BJ (cell line): ENCODE measurements at regions not wholly inside any gene's neighbourhood (a gene's known extent, or its start where the extent isn't known, plus 50 kb on each side); places are given as distances from the start of the nearest gene placed in this dataset.

Source experiments
- CTCF ChIA-PET: fragments of 350-600 bp; formaldehyde crosslinking; extraction: SDS; loops from one replicate; lab custom pipeline; 2021; ENCODE audit warnings: antibody characterized with exemption, inconsistent platforms; lab: Yijun Ruan, JAX
- POLR2A ChIA-PET: fragments of 300-600 bp; sonication (Branson Sonifier 250); formaldehyde crosslinking; extraction: SDS; loops from one replicate; lab custom pipeline; 2021; ENCODE audit warnings: antibody characterized with exemption; lab: Charles Lee
- DNase-seq: peaks from one replicate; pipeline ENCODE4 v3.0.0-alpha.2; 2011; ENCODE audit warnings: low read depth
- H3K27me3 ChIP-seq: 2 replicates; pipeline ENCODE4 v1.6.0; 2011; ENCODE audit warnings: low read length; ENCODE audit not compliant: control insufficient read depth, insufficient read depth
- H3K36me3 ChIP-seq: 2 replicates; pipeline ENCODE4 v1.5.1; 2011; ENCODE audit warnings: low read length; ENCODE audit not compliant: control insufficient read depth, insufficient read depth
- H3K4me3 ChIP-seq: 2 replicates; pipeline ENCODE4 v1.5.1; 2011; ENCODE audit warnings: low read depth, mild to moderate bottlenecking, control low read depth, low read length
- TF ChIP-seq, protein P1 (sequence below): IDR thresholded peaks from 2 replicates; pipeline ENCODE4 v1.5.1; 2011; ENCODE audit warnings: low read depth, mild to moderate bottlenecking, control low read depth, inconsistent platforms, low read length, moderate library complexity; ENCODE audit not compliant: insufficient read depth

DNA sequence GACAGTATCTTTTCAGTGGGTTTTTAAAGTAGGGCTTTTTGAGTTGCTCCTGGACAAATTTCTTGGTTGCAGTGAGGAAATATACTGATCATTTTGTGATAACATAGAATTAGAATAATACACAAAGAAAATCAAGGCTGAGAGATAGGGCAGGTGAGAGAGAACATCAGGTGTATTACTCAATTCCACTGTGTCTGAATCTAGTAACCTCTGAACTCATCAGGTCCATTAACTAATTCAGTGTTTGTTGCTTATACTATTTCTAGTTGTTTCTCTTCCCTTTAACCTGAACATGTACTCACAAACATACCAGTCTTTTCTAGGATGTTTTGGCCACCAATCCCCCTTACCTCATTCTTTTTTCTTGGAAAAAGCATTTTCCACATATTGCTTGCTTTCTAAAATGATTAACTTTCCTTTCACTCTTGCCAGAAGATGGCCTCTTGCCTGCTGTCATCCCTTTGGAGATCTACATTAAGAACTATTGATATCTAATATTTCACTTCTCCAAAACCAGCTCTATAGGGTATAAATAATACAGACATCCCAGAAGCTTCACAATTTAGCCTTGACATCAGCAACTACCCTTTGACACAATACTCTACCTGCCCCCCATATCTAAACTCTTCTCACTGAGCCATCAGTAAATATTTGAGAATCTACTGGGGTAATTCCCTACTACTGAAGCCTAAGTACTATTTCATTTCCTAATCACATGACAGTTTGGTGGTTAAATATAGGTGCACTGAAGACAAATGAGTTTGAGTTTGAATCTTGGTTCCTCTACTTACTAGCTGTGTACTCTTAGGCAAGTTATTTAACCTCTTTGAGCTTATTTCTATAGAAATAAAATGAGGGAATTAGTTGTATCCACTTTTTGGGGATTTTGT is 470.8 kb upstream of the IGFBP7 start:
- no peak overlapping the region for H3K4me3 ChIP-seq
- DNase-seq: no peak
- ChIA-PET CTCF (no interaction called here), POLR2A (no interaction called here)
- TF ChIP-seq, protein P1, sequence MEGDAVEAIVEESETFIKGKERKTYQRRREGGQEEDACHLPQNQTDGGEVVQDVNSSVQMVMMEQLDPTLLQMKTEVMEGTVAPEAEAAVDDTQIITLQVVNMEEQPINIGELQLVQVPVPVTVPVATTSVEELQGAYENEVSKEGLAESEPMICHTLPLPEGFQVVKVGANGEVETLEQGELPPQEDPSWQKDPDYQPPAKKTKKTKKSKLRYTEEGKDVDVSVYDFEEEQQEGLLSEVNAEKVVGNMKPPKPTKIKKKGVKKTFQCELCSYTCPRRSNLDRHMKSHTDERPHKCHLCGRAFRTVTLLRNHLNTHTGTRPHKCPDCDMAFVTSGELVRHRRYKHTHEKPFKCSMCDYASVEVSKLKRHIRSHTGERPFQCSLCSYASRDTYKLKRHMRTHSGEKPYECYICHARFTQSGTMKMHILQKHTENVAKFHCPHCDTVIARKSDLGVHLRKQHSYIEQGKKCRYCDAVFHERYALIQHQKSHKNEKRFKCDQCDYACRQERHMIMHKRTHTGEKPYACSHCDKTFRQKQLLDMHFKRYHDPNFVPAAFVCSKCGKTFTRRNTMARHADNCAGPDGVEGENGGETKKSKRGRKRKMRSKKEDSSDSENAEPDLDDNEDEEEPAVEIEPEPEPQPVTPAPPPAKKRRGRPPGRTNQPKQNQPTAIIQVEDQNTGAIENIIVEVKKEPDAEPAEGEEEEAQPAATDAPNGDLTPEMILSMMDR: no peak
- no peaks in the 10 kb centered on the region for H3K36me3 ChIP-seq
- H3K27me3 ChIP-seq: no peaks in the 10 kb centered on the region; the same call in 1 of the 2 replicates

DNA sequence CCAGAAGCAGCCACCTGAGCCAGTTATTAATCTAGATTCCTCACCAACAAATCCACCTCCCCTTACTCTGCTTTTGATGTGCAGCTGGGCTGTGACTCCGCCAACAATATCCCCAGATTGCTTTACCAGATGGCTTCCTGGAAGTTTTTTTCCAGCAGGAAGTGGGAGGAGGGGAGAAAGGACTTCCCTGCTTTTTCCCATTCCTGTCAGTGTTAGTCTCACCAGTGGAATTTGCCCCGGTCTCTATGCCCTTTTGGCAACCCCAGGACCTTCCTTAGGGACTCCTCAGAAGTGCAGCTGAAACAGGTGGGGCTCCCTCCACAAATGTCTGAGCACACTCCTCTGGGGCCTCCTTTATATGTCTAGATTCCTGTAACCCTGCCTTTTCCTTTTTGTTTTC is 465.2 kb upstream of the IGFBP7 start:
- no peak for DNase-seq
- Histone ChIP-seq H3K27me3 (no peaks in the 10 kb centered on the region; the same call in 1 of the 2 replicates), H3K4me3 (no peak overlapping the region), H3K36me3 (no peaks in the 10 kb centered on the region)
- TF ChIP-seq, protein P1: no peak
- POLR2A ChIA-PET: no interaction called here
- CTCF ChIA-PET: no interaction called here

DNA sequence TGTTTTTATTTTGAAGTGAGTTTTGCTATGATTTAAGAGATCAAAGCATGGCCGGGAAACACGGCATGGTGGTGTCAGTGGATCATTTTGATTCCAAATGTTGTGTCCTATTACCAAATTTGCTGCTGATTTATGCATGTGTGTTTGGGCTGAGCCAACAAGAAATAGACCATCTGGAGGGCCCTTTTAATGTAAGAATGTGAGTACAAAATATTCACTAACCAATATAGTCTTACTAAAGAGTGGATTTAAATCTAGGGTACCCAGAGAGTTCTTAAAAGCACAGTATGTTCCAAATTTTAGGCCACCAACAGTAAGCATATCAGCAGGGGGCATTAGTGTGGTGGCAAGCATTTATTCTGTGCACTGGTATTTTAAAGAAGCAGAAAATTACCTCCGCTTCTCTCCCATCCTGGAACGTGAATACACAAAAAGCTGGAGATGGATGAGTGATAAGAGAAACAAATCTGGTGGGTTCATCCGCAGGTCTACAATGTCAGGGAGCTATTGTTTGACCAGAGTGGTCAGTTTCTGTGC is 444.4 kb upstream of the IGFBP7 start:
- no peak overlapping the region for H3K4me3 ChIP-seq
- H3K27me3 ChIP-seq: no peaks in the 10 kb centered on the region
- no peaks in the 10 kb centered on the region for H3K36me3 ChIP-seq
- ChIA-PET CTCF (no interaction called here), POLR2A (no interaction called here)
- TF ChIP-seq, protein P1: no peak
- no peak for DNase-seq

DNA sequence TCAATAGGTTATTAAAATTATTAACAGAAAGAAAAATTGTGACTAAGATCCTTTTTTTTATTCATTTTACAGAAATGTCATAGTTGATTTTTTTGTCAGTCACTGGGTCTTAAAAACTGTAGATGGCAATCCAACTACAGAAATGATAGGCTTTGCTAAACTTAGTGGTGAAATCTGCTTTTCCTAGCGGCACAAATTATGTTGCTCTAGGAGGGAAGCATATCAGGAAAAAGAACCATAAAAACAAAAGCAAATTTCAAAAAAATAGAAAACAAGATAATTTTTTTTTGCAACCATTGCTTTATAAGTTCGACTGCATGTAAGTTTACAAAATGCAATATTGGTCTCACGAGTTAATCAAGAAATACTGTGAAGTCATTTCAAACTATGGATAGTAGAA is 443.5 kb upstream of the IGFBP7 start:
- H3K36me3 ChIP-seq: no peaks in the 10 kb centered on the region
- TF ChIP-seq, protein P1: no peak
- no peak overlapping the region for H3K4me3 ChIP-seq
- POLR2A ChIA-PET: no interaction called here
- no peak for DNase-seq
- CTCF ChIA-PET: no interaction called here
- H3K27me3 ChIP-seq: no peaks in the 10 kb centered on the region

DNA sequence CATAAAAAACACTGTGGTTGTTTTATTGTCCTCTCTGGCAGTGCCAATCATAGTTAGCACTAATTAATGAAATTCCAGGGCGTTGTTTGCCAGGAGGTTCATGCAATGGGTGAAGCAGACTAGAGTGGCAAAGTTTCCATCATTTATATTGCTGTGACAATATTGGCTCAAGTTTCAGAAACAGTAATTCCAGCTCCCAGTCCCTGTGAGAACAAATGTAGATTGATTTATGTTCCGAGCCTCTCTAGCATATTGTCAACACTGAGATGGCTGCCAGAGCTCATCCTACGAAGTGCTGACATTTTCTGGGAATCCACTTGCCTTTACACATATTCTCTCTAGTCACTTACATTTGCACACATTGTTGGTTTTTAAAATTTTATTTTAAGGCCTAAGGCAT is 440.0 kb upstream of the IGFBP7 start:
- POLR2A ChIA-PET: no interaction called here
- Histone ChIP-seq H3K36me3 (no peaks in the 10 kb centered on the region), H3K27me3 (no peaks in the 10 kb centered on the region), H3K4me3 (no peak overlapping the region)
- no peak for DNase-seq
- CTCF ChIA-PET: no interaction called here
- TF ChIP-seq, protein P1: no peak
